DND-41 (cell line): ENCODE measurements at regions not wholly inside any gene's neighbourhood (a gene's known extent, or its start where the extent isn't known, plus 50 kb on each side); places are given as distances from the start of the nearest gene placed in this dataset.

Source experiments
- CTCF ChIP-seq: IDR thresholded peaks from 2 replicates; pipeline ENCODE4 v1.5.1; 2012; ENCODE audit warnings: borderline replicate concordance, low read length, moderate library complexity, mild to moderate bottlenecking; ENCODE audit not compliant: poor library complexity, severe bottlenecking; ENCODE audit errors: extremely low read depth
- EZH2 ChIP-seq: IDR thresholded peaks from 3 replicates; pipeline ENCODE4 v1.6.1; 2012; ENCODE audit warnings: borderline replicate concordance, low read depth, mild to moderate bottlenecking, moderate library complexity, low read length, inconsistent platforms; ENCODE audit not compliant: severe bottlenecking

- TF ChIP-seq CTCF (no peak), EZH2 (no peak)
Measured at GRCh38 chr5:35420200-35420599, 189.9 kb upstream of the PRLR start.
